Kidney (tissue), 13 donors: ENCODE measurements at regions not wholly inside any gene's neighbourhood (a gene's known extent, or its start where the extent isn't known, plus 50 kb on each side); places are given as distances from the start of the nearest gene placed in this dataset.
"Not testable (repeated sequence)": the region's sequence is repeated elsewhere in the genome, so short reads cannot be mapped to it uniquely, and the experiment has no call there.

Experiments used
- DNase-seq, 5 donors: peaks; one replicate each; pipeline ENCODE4 v3.0.0-alpha.2; 2013 to 2020
- FAIRE-seq: peaks from 2 replicates; lab custom pipeline; 2012; peaks lifted over from hg19 to GRCh38; lab: Jason Lieb, UNC
- H3K27ac ChIP-seq, 2 donors: one replicate each; pipeline ENCODE4 v1.7.0; 2013; ENCODE audit warnings: low read depth in 2 of 2, low read length in 2 of 2, inconsistent platforms in 1 of 2
- H3K27me3 ChIP-seq: one replicate; pipeline ENCODE4 v1.7.1; 2013; ENCODE audit warnings: low read length, inconsistent platforms; ENCODE audit not compliant: control insufficient read depth, insufficient read depth
- H3K36me3 ChIP-seq, 3 donors: one replicate each; pipeline versions ENCODE4 v1.7.0 to v1.7.1; 2013; ENCODE audit warnings: low read length in 3 of 3, control low read depth in 1 of 3, inconsistent platforms in 1 of 3; ENCODE audit not compliant: insufficient read depth in 3 of 3, control insufficient read depth in 2 of 3
- H3K4me1 ChIP-seq, 3 donors: one replicate each; pipeline versions ENCODE4 v1.7.0 to v1.7.1; 2013; ENCODE audit warnings: low read length in 3 of 3, inconsistent platforms in 1 of 3, low read depth in 1 of 3; ENCODE audit not compliant: control insufficient read depth in 2 of 3, insufficient read depth in 2 of 3
- H3K4me3 ChIP-seq, 3 donors: one replicate each; pipeline versions ENCODE4 v1.7.0 to v1.8.1; 2013; ENCODE audit warnings: low read length in 3 of 3, control low read depth in 1 of 3, inconsistent platforms in 1 of 3
- H3K9ac ChIP-seq, 3 donors: one replicate each; pipeline versions ENCODE4 v1.7.0 to v1.7.1; 2013; ENCODE audit warnings: low read length in 3 of 3, control low read depth in 1 of 3, inconsistent platforms in 1 of 3
- H3K9me3 ChIP-seq, 3 donors: one replicate each; pipeline versions ENCODE4 v1.7.0 to v1.7.1; 2013; ENCODE audit warnings: low read length in 3 of 3, control low read depth in 1 of 3, inconsistent platforms in 1 of 3; ENCODE audit not compliant: control insufficient read depth in 2 of 3, insufficient read depth in 1 of 3
- intact Hi-C: fragments of 100-400 bp; cut with DNase I; formaldehyde crosslinking; loops from one replicate; pipeline ENCODE4 v1.11.1; 2022
- TF ChIP-seq, protein P1 (sequence below): IDR thresholded peaks from 3 replicates; pipeline ENCODE4 v1.5.1; 2012; ENCODE audit warnings: mild to moderate bottlenecking, moderate library complexity, borderline replicate concordance; ENCODE audit not compliant: insufficient read depth; ENCODE audit errors: extremely low read depth
- donor health status: control.
- donor health status: control.
- donor health status: control.
- donor health status: control.
- donor health status: control.
- donor health status: DM: yes; HTN: yes; CAD: no.
- donor health status: Normal renal cell carcinoma (clear cell type).

DNA sequence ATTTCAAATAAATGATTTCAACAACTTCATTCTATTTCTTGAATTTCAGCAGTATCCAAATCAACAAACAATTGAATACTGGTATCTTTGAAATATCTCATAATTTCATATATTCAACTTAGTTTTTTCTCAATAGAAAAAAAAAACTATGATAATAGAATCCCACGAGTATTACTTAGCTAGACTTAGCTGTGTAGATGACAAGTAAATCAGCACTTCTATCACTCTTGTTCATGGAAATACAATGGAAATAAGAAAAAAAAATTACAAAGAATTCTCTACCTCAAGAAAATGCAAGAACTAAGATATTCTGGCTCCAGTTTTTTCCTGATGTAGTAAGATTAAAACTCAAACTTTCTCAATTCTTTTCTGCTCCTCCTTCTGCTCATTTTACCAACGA is 256.2 kb upstream of the KYNU start:
- Histone ChIP-seq H3K9ac (no peak overlapping the region), H3K4me1 (no peaks in the 10 kb centered on the region), H3K36me3 (no peaks in the 10 kb centered on the region), H3K27me3 (no peaks in the 10 kb centered on the region), H3K27ac (no peak overlapping the region), H3K4me3 (no peak overlapping the region), H3K9me3 (no peaks in the 10 kb centered on the region)
- DNase-seq (no peak), FAIRE-seq (no peak)
- intact Hi-C loops = no loop called here
- TF ChIP-seq, protein P1, sequence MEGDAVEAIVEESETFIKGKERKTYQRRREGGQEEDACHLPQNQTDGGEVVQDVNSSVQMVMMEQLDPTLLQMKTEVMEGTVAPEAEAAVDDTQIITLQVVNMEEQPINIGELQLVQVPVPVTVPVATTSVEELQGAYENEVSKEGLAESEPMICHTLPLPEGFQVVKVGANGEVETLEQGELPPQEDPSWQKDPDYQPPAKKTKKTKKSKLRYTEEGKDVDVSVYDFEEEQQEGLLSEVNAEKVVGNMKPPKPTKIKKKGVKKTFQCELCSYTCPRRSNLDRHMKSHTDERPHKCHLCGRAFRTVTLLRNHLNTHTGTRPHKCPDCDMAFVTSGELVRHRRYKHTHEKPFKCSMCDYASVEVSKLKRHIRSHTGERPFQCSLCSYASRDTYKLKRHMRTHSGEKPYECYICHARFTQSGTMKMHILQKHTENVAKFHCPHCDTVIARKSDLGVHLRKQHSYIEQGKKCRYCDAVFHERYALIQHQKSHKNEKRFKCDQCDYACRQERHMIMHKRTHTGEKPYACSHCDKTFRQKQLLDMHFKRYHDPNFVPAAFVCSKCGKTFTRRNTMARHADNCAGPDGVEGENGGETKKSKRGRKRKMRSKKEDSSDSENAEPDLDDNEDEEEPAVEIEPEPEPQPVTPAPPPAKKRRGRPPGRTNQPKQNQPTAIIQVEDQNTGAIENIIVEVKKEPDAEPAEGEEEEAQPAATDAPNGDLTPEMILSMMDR = no peak

DNA sequence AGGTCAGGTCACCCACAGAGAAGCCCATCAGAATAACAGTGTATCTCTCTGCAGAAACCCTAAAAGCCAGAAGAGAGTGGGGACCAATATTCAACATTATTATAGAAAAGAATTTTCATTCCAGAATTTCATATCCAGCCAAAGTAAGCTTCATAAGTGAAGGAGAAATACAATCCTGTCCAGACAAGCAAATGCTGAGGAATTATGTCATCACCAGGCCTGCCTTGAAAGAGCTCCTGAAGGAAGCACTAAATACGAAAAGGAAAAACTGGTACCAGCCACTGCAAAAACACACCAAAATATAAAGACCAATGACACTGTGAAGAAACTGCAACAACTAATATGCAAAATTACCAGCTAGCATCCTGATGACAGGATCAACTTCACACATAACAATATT is 260.0 kb upstream of the KYNU start:
- TF ChIP-seq, protein P1 = no peak
- no peaks in the 10 kb centered on the region for H3K36me3 ChIP-seq
- no peaks in the 10 kb centered on the region for H3K4me1 ChIP-seq
- intact Hi-C loops = no loop called here
- no peak for FAIRE-seq
- no peak overlapping the region for H3K27ac ChIP-seq
- H3K9ac ChIP-seq = no peak overlapping the region
- H3K9me3 ChIP-seq = no peaks in the 10 kb centered on the region
- H3K4me3 ChIP-seq = no peak overlapping the region
- H3K27me3 ChIP-seq = no peaks in the 10 kb centered on the region
- no peak for DNase-seq

DNA sequence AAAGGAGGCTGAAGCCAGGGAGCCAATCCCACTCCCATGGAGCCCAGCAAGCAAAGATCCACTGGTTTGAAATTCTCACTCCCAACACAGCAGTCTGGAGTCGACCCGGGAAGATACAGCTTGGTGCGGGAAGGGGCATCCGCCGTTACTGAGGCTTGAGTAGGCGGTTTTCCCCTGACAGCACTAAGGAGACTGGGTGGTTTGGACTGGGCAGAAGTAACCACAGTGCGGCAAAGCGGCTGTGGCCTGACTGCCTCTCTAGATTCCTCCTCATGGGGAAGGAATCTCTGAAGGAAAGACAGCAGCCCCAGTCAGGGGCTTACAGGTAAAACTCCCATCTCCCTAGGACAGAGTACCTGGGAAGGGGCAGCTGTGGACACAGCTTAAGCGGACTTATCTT is 261.6 kb upstream of the KYNU start:
- Histone ChIP-seq H3K9ac (no peak overlapping the region), H3K9me3 (no peaks in the 10 kb centered on the region), H3K4me3 (no peak overlapping the region), H3K27ac (no peak overlapping the region), H3K36me3 (no peaks in the 10 kb centered on the region), H3K4me1 (no peaks in the 10 kb centered on the region), H3K27me3 (no peaks in the 10 kb centered on the region)
- DNase-seq = no peak
- intact Hi-C loops = no loop called here
- TF ChIP-seq, protein P1 = no peak
- FAIRE-seq = no peak

DNA sequence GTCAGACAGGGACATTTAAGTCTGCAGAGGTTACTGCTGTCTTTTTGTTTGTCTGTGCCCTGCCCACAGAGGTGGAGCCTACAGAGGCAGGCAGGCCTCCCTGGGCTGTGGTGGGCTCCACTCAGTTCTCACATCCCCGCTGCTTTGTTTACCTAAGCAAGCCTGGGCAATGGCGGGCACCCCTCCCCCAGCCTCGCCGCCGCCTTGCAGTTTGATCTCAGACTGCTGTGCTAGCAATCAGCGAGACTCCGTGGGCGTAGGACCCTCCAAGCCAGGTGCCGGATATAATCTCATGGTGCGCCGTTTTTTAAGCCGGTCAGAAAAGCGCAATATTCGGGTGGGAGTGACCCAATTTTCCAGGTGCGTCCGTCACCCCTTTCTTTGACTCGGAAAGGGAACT is 264.3 kb upstream of the KYNU start:
- FAIRE-seq, H3K4me1 ChIP-seq, H3K9ac ChIP-seq, intact Hi-C loops, H3K27ac ChIP-seq, H3K9me3 ChIP-seq, H3K4me3 ChIP-seq, DNase-seq, H3K27me3 ChIP-seq, H3K36me3 ChIP-seq: not testable (repeated sequence)
